GM04504 (cell line): ENCODE measurements at regions not wholly inside any gene's neighbourhood (a gene's known extent, or its start where the extent isn't known, plus 50 kb on each side); places are given as distances from the start of the nearest gene placed in this dataset.

Experiments
- DNase-seq: peaks from one replicate; pipeline ENCODE4 v3.0.0-alpha.2; 2012; ENCODE audit warnings: low read depth

- no peak for DNase-seq
These were observed 81.2 kb upstream of the ETV6 start for GRCh38 chr12:11568155-11568761.

DNA sequence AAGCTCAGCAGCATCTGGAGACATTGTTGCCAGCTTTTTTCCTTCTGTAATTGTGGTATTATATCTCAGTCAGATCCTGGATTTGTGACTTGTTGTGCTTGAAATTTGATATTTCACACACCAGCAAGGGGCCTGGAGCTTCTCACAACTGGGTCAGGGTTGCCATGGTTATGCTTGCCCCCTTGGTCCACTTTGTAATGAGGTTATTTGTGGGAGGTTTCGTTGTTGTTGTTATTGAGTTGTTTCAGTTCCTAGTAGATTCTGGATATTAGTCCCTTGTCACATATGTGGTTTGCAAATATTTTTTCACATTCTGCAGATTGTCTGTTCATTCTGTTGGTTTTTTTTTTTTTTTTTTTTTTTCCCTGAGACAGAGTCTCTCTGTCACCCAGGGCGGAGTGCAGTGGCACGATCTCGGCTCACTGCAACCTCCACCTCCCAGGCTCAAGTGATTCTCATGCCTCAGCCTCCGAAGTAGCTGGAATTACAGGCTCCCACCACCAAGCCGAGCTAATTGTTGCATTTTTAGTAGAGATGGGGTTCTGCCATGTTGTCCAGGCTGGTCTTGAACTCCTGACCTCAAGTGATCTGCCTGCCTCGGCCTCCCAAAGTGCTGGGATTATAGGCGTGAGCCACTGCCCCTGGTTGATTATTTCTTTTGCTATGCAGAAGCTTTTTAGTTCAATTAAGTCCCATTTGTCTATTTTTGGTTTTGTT lies 80.6 kb upstream of the ETV6 start:
- DNase-seq: no peak

DNA sequence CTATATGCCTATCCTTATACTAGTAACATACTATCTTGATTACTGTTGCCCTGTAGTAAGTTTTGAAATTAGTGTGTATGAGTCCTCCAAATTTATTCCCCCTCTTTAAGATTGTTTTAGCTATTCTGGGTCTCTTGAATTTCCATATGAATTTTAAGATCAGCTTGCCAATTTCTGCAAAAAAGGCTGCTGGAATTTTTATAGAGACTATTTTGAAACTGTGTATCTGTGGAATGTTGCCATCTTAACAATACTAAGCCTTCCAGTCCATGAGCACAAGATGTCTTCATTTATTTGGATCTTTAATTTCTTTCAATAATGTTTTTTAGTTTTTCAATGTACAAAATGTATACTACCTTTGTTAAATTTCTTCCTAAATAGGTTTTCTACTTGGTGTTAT lies 79.8 kb upstream of the ETV6 start:
- no peak for DNase-seq

DNA sequence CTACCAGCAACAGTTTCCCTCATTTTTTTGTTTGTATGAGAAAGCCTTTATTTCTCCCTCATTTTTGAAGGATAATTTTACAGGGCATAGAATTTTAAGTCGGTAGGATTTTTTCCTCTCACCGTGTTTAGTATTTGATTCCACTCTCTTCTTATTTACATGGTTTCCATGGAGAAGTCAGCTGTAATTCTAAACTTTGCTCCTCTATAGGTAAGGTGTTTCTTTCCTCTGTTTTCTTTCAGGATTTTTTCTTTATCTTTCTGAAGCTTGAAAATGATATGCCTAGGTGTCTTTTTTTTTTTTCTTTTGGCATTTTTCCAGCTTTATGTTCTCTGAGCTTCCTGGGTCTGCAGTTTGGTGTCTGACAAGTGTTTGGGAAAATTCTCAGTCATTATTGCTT lies 75.6 kb upstream of the ETV6 start:
- no peak for DNase-seq

DNA sequence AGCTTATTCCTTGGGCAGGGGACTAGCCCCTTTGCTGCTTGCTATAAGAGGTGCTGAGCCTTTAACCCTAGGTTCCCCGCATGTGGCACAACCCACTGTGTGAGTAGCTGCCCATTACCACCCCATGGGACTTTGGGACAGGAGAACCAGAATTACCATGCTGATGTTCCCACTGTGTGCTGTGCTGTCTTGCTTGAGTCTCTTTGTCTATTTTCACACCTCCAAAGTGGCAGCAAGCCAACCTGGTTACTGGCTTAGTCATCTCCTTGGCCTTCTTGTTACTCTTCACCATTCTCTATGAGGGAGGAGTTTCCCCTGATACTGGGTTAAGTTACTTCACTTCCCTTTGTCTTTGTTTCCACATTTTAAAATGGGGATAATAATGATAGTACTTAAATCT lies 73.4 kb upstream of the ETV6 start:
- no peak for DNase-seq

- no peak for DNase-seq
These were observed 71.7 kb upstream of the ETV6 start for GRCh38 chr12:11577658-11578260.

- no peak for DNase-seq
These were observed 70.9 kb upstream of the ETV6 start for GRCh38 chr12:11578461-11578993.

GRCh38 chr12:11580125-11580751 lies 69.2 kb upstream of the ETV6 start:
- DNase-seq: peak; percentile 64

DNA sequence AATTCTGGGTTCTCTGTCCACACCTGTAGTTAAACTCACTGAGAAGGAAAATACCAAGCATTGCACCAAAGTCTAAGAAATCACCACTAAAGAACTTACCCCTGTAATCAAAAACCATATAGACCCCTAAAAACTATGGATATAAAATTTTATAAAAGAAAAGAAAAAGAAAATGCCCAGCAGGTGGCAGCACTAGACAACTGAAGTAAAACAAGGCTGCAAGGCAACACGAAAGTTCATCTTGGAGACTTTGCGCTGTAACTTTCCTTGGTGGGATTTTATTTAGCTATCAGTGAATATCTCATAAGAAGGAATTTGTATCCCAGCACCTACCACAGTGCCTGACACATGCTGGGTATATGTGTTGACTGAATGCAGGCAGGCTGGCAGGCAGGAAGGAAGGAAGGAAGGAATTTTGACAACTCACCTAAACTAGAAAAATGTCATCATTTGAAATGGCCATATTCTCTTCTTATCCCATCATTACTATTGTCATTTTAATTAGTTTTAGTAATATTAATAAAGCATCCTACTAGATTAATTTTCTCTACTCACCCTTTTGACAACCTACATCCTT lies 68.2 kb upstream of the ETV6 start:
- DNase-seq: peak; percentile 29

- DNase-seq: no peak
These were observed 65.1 kb upstream of the ETV6 start for GRCh38 chr12:11584221-11584855.

GRCh38 chr12:11592484-11592883 lies 57.0 kb upstream of the ETV6 start:
- DNase-seq: no peak

DNA sequence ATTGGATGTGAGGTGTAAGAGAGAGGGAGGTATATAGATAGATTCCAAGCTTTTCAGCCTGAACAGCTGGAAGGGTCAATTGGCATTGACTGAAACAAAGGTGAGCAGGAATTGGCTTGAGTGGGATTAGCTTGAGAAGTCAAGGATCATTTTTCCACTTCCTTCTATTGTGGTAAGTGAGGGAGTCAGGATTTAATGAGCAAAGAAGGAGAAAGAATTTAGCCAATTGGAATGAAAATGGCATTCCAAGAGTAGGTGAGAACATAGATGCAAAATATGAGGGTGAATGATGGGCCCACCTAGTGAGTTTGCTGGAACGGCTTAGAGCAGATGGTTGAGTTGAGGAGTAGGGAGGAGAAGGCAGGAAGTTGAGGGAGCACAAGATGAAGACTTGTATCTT lies 56.5 kb upstream of the ETV6 start:
- no peak for DNase-seq

GRCh38 chr12:11595080-11595479 lies 54.4 kb upstream of the ETV6 start:
- DNase-seq: no peak

DNA sequence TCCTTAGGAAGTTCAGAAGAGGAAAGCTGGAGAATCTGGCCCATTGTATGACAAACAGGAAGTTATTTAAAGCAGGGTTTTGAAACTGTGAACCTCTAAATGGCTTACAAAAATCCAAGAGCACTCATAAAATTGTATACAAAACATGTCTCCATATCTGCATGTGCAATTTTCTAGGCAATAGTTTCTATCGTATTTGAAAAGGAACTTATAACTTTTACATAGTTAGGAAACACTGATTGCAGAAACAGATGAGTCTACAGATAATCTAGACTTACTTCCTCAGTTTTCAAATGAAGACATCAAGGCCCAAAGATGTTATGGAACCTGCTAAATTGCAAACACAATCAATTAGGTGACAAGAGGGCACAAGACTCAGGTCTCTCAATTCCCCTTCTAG lies 53.3 kb upstream of the ETV6 start:
- no peak for DNase-seq

DNA sequence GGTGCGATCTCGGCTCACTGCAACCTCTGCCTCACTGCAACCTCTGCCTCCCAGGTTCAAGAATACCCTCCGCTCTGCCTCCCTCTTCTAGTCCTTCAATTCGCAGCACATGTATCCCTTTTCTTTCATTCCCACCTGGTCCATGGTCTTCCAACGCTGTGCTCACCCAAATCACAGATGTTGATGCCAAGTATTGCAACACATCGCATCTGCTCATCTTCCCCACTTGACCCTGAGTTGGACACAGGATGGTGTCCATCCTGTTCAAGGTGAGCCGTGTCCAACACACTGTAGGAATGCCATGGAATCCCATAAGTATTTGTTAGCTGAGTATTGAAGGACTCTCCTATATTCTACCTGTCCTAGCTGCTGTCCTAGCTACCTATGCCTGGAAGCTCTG lies 50.6 kb upstream of the ETV6 start:
- DNase-seq: no peak
